Mesendoderm (in vitro differentiated cells): ENCODE measurements at regions not wholly inside any gene's neighbourhood (a gene's known extent, or its start where the extent isn't known, plus 50 kb on each side); places are given as distances from the start of the nearest gene placed in this dataset.

Source experiments
- DNase-seq: peaks from one replicate; pipeline ENCODE4 v3.0.0; 2013
- H2AK5ac ChIP-seq: 2 replicates; pipeline ENCODE4 v1.6.1; 2013; ENCODE audit warnings: low read length, inconsistent platforms
- H2BK120ac ChIP-seq: 2 replicates; pipeline ENCODE4 v1.6.1; 2013; ENCODE audit warnings: low read depth, mild to moderate bottlenecking, low read length, moderate library complexity, mixed read lengths
- H2BK15ac ChIP-seq: replicated peaks from 2 replicates; pipeline ENCODE4 v1.6.1; 2013; ENCODE audit warnings: low read depth, mild to moderate bottlenecking, moderate library complexity
- H2BK5ac ChIP-seq: 2 replicates; pipeline ENCODE4 v1.6.1; 2013; ENCODE audit warnings: low read length, inconsistent platforms
- H3K18ac ChIP-seq: 2 replicates; pipeline ENCODE4 v1.6.1; 2013; ENCODE audit warnings: mild to moderate bottlenecking, low read length, mixed read lengths
- H3K23ac ChIP-seq: one replicate; pipeline ENCODE4 v1.6.1; 2013; ENCODE audit warnings: low read length
- H3K27ac ChIP-seq: 2 replicates; pipeline ENCODE4 v1.5.1; 2013; ENCODE audit warnings: low read depth, mild to moderate bottlenecking, inconsistent platforms, low read length, moderate library complexity
- H3K27me3 ChIP-seq: 2 replicates; pipeline ENCODE4 v1.6.1; 2013; ENCODE audit warnings: low read length, control low read depth, mild to moderate bottlenecking, inconsistent platforms; ENCODE audit not compliant: insufficient read depth, poor library complexity
- H3K36me3 ChIP-seq: 2 replicates; pipeline ENCODE4 v1.6.1; 2013; ENCODE audit warnings: low read length, inconsistent platforms; ENCODE audit not compliant: control insufficient read depth, insufficient read depth
- H3K4ac ChIP-seq: one replicate; pipeline ENCODE4 v1.6.1; 2013; ENCODE audit warnings: low read depth, mild to moderate bottlenecking, low read length, moderate library complexity
- H3K4me1 ChIP-seq: 2 replicates; pipeline ENCODE4 v1.6.1; 2013; ENCODE audit warnings: low read depth, low read length, inconsistent platforms; ENCODE audit not compliant: control insufficient read depth
- H3K4me2 ChIP-seq: 2 replicates; pipeline ENCODE4 v1.6.1; 2013; ENCODE audit warnings: low read length
- H3K4me3 ChIP-seq: 2 replicates; pipeline ENCODE4 v1.5.1; 2013; ENCODE audit warnings: mild to moderate bottlenecking, low read length
- H3K56ac ChIP-seq: one replicate; pipeline ENCODE4 v1.6.1; 2013; ENCODE audit warnings: low read length
- H3K79me1 ChIP-seq: 2 replicates; pipeline ENCODE4 v1.6.1; 2013; ENCODE audit warnings: low read length, inconsistent platforms
- H3K79me2 ChIP-seq: 2 replicates; pipeline ENCODE4 v1.6.1; 2013; ENCODE audit warnings: mild to moderate bottlenecking, low read length; ENCODE audit not compliant: control insufficient read depth, insufficient read depth
- H3K9ac ChIP-seq: 2 replicates; pipeline ENCODE4 v1.6.1; 2013; ENCODE audit warnings: low read length, inconsistent platforms
- H4K5ac ChIP-seq: one replicate; pipeline ENCODE4 v1.6.1; 2013; ENCODE audit warnings: low read length
- H4K8ac ChIP-seq: one replicate; pipeline ENCODE4 v1.6.1; 2013; ENCODE audit warnings: low read depth, mild to moderate bottlenecking, control low read depth, low read length, moderate library complexity
- WGBS: extraction: QIAGEN DNeasy Blood & Tissue Kit; methylation state at CpG from one replicate; pipeline ENCODE4 v1.1.7; 2013; ENCODE audit warnings: low lambda C conversion rate, missing lambda C conversion rate; ENCODE audit not compliant: insufficient coverage; ENCODE audit errors: extremely low coverage; 5-methylcytosine and 5-hydroxymethylcytosine counted together

DNA sequence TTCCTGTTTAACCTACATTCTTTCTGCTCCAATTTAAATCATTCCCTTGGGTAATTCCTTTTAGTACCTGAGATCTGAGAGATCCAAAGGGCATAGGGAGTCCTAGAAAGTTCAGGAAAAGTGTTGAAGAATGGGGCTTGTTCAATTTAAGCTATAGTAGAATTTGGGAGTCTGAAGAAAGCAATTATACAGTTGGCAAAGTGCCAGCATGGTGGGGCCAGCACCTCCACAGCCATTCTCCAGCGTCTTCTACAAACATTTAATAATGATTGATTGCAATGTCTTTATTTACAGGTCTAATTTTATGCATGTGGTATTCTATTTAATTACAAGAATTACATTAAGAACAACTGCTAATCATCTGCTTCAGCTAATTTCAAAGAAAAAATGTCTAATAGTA lies 957.7 kb upstream of the GYPC start:
- Histone ChIP-seq H2BK5ac (no peak overlapping the region), H2BK120ac (no peak overlapping the region), H2BK15ac (no peak overlapping the region), H4K8ac (no peak overlapping the region), H3K36me3 (no peaks in the 10 kb centered on the region), H3K4ac (no peak overlapping the region), H3K27me3 (no peaks in the 10 kb centered on the region), H3K18ac (no peak overlapping the region), H3K4me2 (no peak overlapping the region), H3K23ac (no peak overlapping the region), H4K5ac (no peak overlapping the region), H3K4me3 (no peak overlapping the region), H3K79me2 (no peaks in the 10 kb centered on the region), H3K79me1 (no peaks in the 10 kb centered on the region), H2AK5ac (no peak overlapping the region), H3K4me1 (no peaks in the 10 kb centered on the region), H3K56ac (no peak overlapping the region), H3K27ac (no peak overlapping the region), H3K9ac (no peak overlapping the region)
- DNase-seq: no peak
- WGBS: no CpG with 5 or more reads among the region's 1 CpG

DNA sequence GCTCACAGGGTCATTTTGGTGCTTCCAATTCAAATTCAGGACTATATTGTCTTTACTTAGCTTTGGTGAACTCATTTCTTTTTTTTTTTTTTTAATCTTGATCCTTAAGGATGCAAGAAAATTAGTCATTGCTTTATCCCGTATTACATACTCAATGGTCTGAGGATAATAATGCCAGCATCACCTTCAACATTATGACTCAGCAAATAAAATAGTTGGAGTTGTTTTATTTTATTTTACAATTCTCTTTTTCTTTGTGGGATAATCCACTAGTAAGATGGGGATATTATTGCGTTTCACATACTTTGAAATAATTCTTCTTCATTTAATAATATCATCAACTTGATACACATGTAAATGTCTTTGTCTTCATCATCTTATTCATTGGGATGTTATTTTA lies 954.9 kb upstream of the GYPC start:
- Histone ChIP-seq H3K4ac (no peak overlapping the region), H3K56ac (no peak overlapping the region), H3K23ac (no peak overlapping the region), H3K79me1 (no peaks in the 10 kb centered on the region), H4K5ac (no peak overlapping the region), H3K36me3 (no peaks in the 10 kb centered on the region), H2BK15ac (no peak overlapping the region), H3K79me2 (no peaks in the 10 kb centered on the region), H3K4me2 (no peak overlapping the region), H3K4me1 (no peaks in the 10 kb centered on the region), H2BK5ac (no peak overlapping the region), H3K27me3 (no peaks in the 10 kb centered on the region), H3K9ac (no peak overlapping the region), H3K18ac (no peak overlapping the region), H2BK120ac (no peak overlapping the region), H4K8ac (no peak overlapping the region), H3K4me3 (no peak overlapping the region), H3K27ac (no peak overlapping the region), H2AK5ac (no peak overlapping the region)
- no peak for DNase-seq
- no CpG with 5 or more reads among the region's 2 CpGs for WGBS

DNA sequence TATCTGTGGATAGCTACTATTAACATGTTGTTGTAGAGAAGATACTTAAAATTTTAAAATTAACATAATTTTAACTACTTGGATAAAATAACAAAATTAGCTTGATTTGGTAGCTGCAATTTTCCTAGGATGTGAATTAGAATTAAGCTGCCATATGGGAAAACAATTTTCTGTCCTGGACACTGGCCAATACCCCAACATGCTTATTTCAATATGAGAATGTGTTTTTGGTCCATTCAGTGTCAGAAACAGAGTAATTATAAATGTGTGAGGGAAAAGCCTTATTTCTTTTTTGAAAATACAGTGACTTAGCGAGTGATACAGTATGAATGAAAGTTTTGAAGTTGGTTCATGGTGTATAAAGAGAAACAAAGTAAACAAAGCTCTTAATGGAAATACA lies 948.3 kb upstream of the GYPC start:
- H2AK5ac ChIP-seq: no peak overlapping the region
- H2BK120ac ChIP-seq: no peak overlapping the region
- no peak overlapping the region for H3K4me3 ChIP-seq
- H3K4ac ChIP-seq: no peak overlapping the region
- H3K56ac ChIP-seq: no peak overlapping the region
- no peak overlapping the region for H3K27ac ChIP-seq
- no peak overlapping the region for H3K4me2 ChIP-seq
- H4K8ac ChIP-seq: no peak overlapping the region
- DNase-seq: no peak
- no peaks in the 10 kb centered on the region for H3K27me3 ChIP-seq
- H3K9ac ChIP-seq: no peak overlapping the region
- no peak overlapping the region for H3K18ac ChIP-seq
- WGBS: no CpG with 5 or more reads among the region's 1 CpG
- no peak overlapping the region for H4K5ac ChIP-seq
- no peaks in the 10 kb centered on the region for H3K79me2 ChIP-seq
- no peaks in the 10 kb centered on the region for H3K36me3 ChIP-seq
- no peak overlapping the region for H2BK15ac ChIP-seq
- H3K4me1 ChIP-seq: no peaks in the 10 kb centered on the region
- H3K23ac ChIP-seq: no peak overlapping the region
- no peaks in the 10 kb centered on the region for H3K79me1 ChIP-seq
- no peak overlapping the region for H2BK5ac ChIP-seq

DNA sequence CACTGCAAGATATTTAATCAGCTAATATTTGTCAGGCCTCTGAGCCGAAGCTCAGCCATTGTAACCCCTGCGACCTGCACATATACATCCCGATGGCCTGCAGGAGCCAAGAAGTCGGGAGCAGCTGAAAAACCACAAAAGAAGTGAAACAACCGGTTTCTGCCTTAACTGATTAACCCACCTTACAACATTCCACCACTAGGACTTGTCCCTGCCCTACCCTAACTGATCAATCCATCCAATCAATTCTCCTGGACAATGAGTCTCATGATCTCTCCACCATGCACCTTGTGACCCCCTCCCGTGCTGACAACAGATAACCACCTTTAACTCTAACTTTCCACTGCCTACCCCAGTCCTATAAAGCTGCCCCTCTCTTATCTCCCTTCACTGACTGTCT lies 945.4 kb upstream of the GYPC start:
- H3K23ac ChIP-seq: no peak overlapping the region
- H3K4me3 ChIP-seq: no peak overlapping the region
- H4K8ac ChIP-seq: no peak overlapping the region
- H3K18ac ChIP-seq: no peak overlapping the region
- no peaks in the 10 kb centered on the region for H3K36me3 ChIP-seq
- no peak overlapping the region for H2AK5ac ChIP-seq
- H3K79me1 ChIP-seq: no peaks in the 10 kb centered on the region
- peak; percentile 9 for DNase-seq
- no CpG with 5 or more reads among the region's 6 CpGs for WGBS
- H3K27ac ChIP-seq: no peak overlapping the region
- H3K4ac ChIP-seq: no peak overlapping the region
- no peak overlapping the region for H3K9ac ChIP-seq
- H3K79me2 ChIP-seq: no peaks in the 10 kb centered on the region
- no peak overlapping the region for H3K56ac ChIP-seq
- no peaks in the 10 kb centered on the region for H3K27me3 ChIP-seq
- H3K4me1 ChIP-seq: no peaks in the 10 kb centered on the region
- H2BK15ac ChIP-seq: no peak overlapping the region
- no peak overlapping the region for H3K4me2 ChIP-seq
- H4K5ac ChIP-seq: no peak overlapping the region
- H2BK120ac ChIP-seq: no peak overlapping the region
- H2BK5ac ChIP-seq: no peak overlapping the region

DNA sequence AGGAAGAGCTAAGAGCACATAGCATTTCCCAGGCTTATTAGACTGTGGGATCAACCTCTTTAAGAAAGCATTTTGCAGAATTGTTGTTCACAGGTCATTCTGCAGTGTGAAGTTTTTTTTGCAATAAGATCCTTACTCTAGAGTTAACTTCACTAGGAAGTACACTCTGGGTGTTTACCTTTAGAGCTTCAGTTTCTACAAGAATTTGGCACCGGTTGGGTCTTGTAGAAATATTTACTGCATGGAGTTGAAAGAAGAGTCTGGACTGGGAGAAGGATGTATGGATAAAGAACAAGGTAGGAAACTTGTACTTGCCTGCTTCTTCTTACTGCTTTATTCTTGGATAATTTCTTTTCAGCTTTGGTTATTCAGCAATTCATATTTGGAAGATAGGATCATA lies 944.9 kb upstream of the GYPC start:
- H4K5ac ChIP-seq: no peak overlapping the region
- H3K4ac ChIP-seq: no peak overlapping the region
- H3K4me1 ChIP-seq: no peaks in the 10 kb centered on the region
- H3K27me3 ChIP-seq: no peaks in the 10 kb centered on the region
- no peak overlapping the region for H2BK5ac ChIP-seq
- H2BK120ac ChIP-seq: no peak overlapping the region
- H3K23ac ChIP-seq: no peak overlapping the region
- DNase-seq: no peak
- H3K4me3 ChIP-seq: no peak overlapping the region
- no peak overlapping the region for H3K4me2 ChIP-seq
- no peak overlapping the region for H3K27ac ChIP-seq
- H2AK5ac ChIP-seq: no peak overlapping the region
- no peaks in the 10 kb centered on the region for H3K36me3 ChIP-seq
- H3K9ac ChIP-seq: no peak overlapping the region
- H3K79me1 ChIP-seq: no peaks in the 10 kb centered on the region
- H3K18ac ChIP-seq: no peak overlapping the region
- no peak overlapping the region for H4K8ac ChIP-seq
- no peak overlapping the region for H2BK15ac ChIP-seq
- H3K56ac ChIP-seq: no peak overlapping the region
- no CpG with 5 or more reads among the region's 1 CpG for WGBS
- H3K79me2 ChIP-seq: no peaks in the 10 kb centered on the region

DNA sequence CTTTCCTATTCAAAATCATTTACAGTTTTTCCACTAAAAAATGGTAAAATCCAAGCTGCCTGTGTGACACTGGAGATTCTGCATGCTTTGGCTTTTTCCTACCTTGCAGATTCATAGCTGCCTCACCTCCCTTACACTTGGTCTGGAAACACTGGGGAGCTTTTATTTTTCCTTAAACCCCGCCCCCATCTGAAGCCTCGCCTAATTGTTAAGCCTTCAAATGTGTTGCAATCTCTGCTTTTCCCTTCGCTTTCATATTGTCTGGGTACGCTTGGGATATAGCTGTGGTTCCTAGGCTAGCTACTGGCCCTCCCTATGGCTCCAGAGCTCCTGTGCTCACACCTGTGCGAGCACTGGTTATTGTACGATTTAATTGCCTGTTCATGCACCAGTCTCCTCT lies 942.4 kb upstream of the GYPC start:
- no peak for DNase-seq
- Histone ChIP-seq H2BK120ac (no peak overlapping the region), H3K9ac (no peak overlapping the region), H3K23ac (no peak overlapping the region), H3K79me1 (no peaks in the 10 kb centered on the region), H3K27me3 (no peaks in the 10 kb centered on the region), H2BK15ac (no peak overlapping the region), H4K8ac (no peak overlapping the region), H3K4me3 (no peak overlapping the region), H2BK5ac (no peak overlapping the region), H3K4ac (no peak overlapping the region), H3K56ac (no peak overlapping the region), H2AK5ac (no peak overlapping the region), H3K79me2 (no peaks in the 10 kb centered on the region), H3K18ac (no peak overlapping the region), H3K4me1 (no peaks in the 10 kb centered on the region), H4K5ac (no peak overlapping the region), H3K4me2 (no peak overlapping the region), H3K36me3 (no peaks in the 10 kb centered on the region), H3K27ac (no peak overlapping the region)
- WGBS: no CpG with 5 or more reads among the region's 6 CpGs
